Pancreas (tissue), 10 donors: ENCODE measurements at regions not wholly inside any gene's neighbourhood (a gene's known extent, or its start where the extent isn't known, plus 50 kb on each side); places are given as distances from the start of the nearest gene placed in this dataset.

Experiments used
- ATAC-seq, 4 donors: fragments of 200-7000 bp; cut with Tn5 transposase; one replicate each; pipeline versions ENCODE4 v1.8.0 to v1.9.1; 2020; ENCODE audit warnings: mild to moderate bottlenecking in 4 of 4, moderate library complexity in 4 of 4
- DNase-seq, 6 donors: peaks; one replicate each; pipeline ENCODE4 v3.0.0-alpha.2; 2020
- FAIRE-seq: peaks from 2 replicates; lab custom pipeline; 2012; peaks lifted over from hg19 to GRCh38; lab: Jason Lieb, UNC
- H3K27ac ChIP-seq, 4 donors: fragments of 200-600 bp; sonication (generic); 1 replicate in 3 of 4; 2 replicates in 1 of 4; pipeline versions ENCODE4 v1.5.0 to v1.8.0; 2020
- H3K27me3 ChIP-seq, 4 donors: fragments of 200-600 bp; one replicate each; pipeline ENCODE4 v1.8.0; 2021
- H3K36me3 ChIP-seq, 3 donors: fragments of 200-600 bp; sonication (generic) in 1 of 3; one replicate each; pipeline versions ENCODE4 v1.5.0 to v1.8.0; 2020 to 2021
- H3K4me1 ChIP-seq, 3 donors: fragments of 200-600 bp; one replicate each; pipeline ENCODE4 v1.8.0; 2021
- H3K4me3 ChIP-seq, 4 donors: fragments of 200-600 bp; sonication (generic) in 2 of 4; one replicate each; pipeline versions ENCODE4 v1.5.0 to v1.8.0; 2020 to 2021
- H3K9me3 ChIP-seq, 4 donors: fragments of 200-600 bp; one replicate each; pipeline ENCODE4 v1.8.0; 2021
- CTCF ChIP-seq, 4 donors: fragments of 200-600 bp; sonication (generic) in 3 of 4; IDR thresholded peaks; one replicate each; pipeline versions ENCODE4 v1.5.0 to v1.8.0; 2021; ENCODE audit warnings: antibody characterized with exemption in 4 of 4
- WGBS, 2 donors: extraction: QIAGEN DNeasy Blood & Tissue Kit; methylation state at CpG; one replicate each; pipeline ENCODE4 v1.1.7; 2013; 5-methylcytosine and 5-hydroxymethylcytosine counted together
- intact Hi-C, 3 donors: fragments of 100-400 bp; cut with DNase I; formaldehyde crosslinking; loops; one replicate each; pipeline versions ENCODE4 v1.11.1 to v1.14.2; 2022
- donor health status: healthy with polysubstance abuse.
- donor health status: DM: no; HTN: no; CAD: no; lungs with moderate emphysema.
- donor health status: DM: no; HTN: no; CAD: no.
- donor health status: control.
- donor health status: control.
- donor health status: Bipolar disorder and iron deficiency.
- donor health status: DM: yes; HTN: yes; CAD: no.
- donor health status: DM: no; HTN: no; CAD: no.
- donor health status: DM: no; HTN: no; CAD: no.
- donor health status: DM: yes; HTN: yes; CAD: no.

- FAIRE-seq = no peak
- no peak for TF ChIP-seq CTCF (IDR thresholded peaks at IDR 0.05)
- DNase-seq = no peak
Measured at GRCh38 chr5:61262080-61262479, 70.0 kb upstream of the ZSWIM6 start.

GRCh38 chr5:61263072-61263471, 69.0 kb upstream of the ZSWIM6 start:
- no peaks in the 10 kb centered on the region for H3K27me3 ChIP-seq
- no peak overlapping the region for H3K27ac ChIP-seq
- FAIRE-seq (no peak), DNase-seq (no peak), ATAC-seq (no peak)
- H3K4me1 ChIP-seq = peaks cover 0 to 7% (median 0%) of the 10 kb centered on the region in 3 donors
- intact Hi-C loops = no loop called here
- no peaks in the 10 kb centered on the region for H3K36me3 ChIP-seq
- no peak overlapping the region for H3K4me3 ChIP-seq
- 66 to 84% methylated on average over 6 of the region's 6 CpGs for WGBS, 2 donors
- H3K9me3 ChIP-seq = no peaks in the 10 kb centered on the region
- TF ChIP-seq CTCF (IDR thresholded peaks at IDR 0.05) = no peak

More at GRCh38 chr5:61262080-61262479, 70.0 kb upstream of the ZSWIM6 start:
- Histone ChIP-seq H3K4me1 (peaks cover 1 to 13% (median 5%) of the 10 kb centered on the region in 3 donors), H3K27ac (no peak overlapping the region), H3K9me3 (no peaks in the 10 kb centered on the region), H3K36me3 (no peaks in the 10 kb centered on the region), H3K4me3 (no peak overlapping the region), H3K27me3 (no peaks in the 10 kb centered on the region)
- ATAC-seq = no peak
- intact Hi-C loops = no loop called here
- 92% methylated on average over 5 of the region's 5 CpGs for WGBS, 2 donors

GRCh38 chr5:61263561-61264272, 68.3 kb upstream of the ZSWIM6 start:
- H3K4me3 ChIP-seq = no peak overlapping the region
- intact Hi-C loops = no loop called here
- H3K36me3 ChIP-seq = no peaks in the 10 kb centered on the region
- DNase-seq = no peak
- no peak for TF ChIP-seq CTCF (IDR thresholded peaks at IDR 0.05)
- H3K9me3 ChIP-seq = no peaks in the 10 kb centered on the region
- H3K4me1 ChIP-seq = peaks cover 0 to 7% (median 0%) of the 10 kb centered on the region in 3 donors
- H3K27ac ChIP-seq = no peak overlapping the region
- no peaks in the 10 kb centered on the region for H3K27me3 ChIP-seq
- FAIRE-seq = no peak
- no peak for ATAC-seq
- WGBS, 2 donors = 77 to 80% methylated on average over 11 of the region's 11 CpGs

GRCh38 chr5:61264273-61264661, 67.8 kb upstream of the ZSWIM6 start:
- H3K36me3 ChIP-seq = no peaks in the 10 kb centered on the region
- H3K4me1 ChIP-seq = peaks cover 0 to 7% (median 0%) of the 10 kb centered on the region in 3 donors
- intact Hi-C loops = no loop called here
- WGBS, 2 donors = 63% methylated on average over 4 of the region's 4 CpGs
- no peaks in the 10 kb centered on the region for H3K9me3 ChIP-seq
- no peak overlapping the region for H3K4me3 ChIP-seq
- FAIRE-seq (no peak), DNase-seq (no peak), ATAC-seq (no peak)
- TF ChIP-seq CTCF (IDR thresholded peaks at IDR 0.05) = no peak
- no peaks in the 10 kb centered on the region for H3K27me3 ChIP-seq
- H3K27ac ChIP-seq = no peak overlapping the region

- no peak for ATAC-seq
- Histone ChIP-seq H3K4me3 (no peak overlapping the region), H3K36me3 (no peaks in the 10 kb centered on the region), H3K4me1 (peaks cover 0 to 7% (median 0%) of the 10 kb centered on the region in 3 donors), H3K9me3 (no peaks in the 10 kb centered on the region), H3K27ac (no peak overlapping the region), H3K27me3 (no peaks in the 10 kb centered on the region)
- WGBS, 2 donors = 81 to 85% methylated on average over 4 of the region's 4 CpGs
- DNase-seq = no peak
- intact Hi-C loops = no loop called here
- FAIRE-seq = no peak
- TF ChIP-seq CTCF (IDR thresholded peaks at IDR 0.05) = no peak
Measured at GRCh38 chr5:61267116-61267515, 64.9 kb upstream of the ZSWIM6 start.
